ENCODE measurements at regions not wholly inside any gene's neighbourhood (a gene's known extent, or its start where the extent isn't known, plus 50 kb on each side); places are given as distances from the start of the nearest gene placed in this dataset.

DNA sequence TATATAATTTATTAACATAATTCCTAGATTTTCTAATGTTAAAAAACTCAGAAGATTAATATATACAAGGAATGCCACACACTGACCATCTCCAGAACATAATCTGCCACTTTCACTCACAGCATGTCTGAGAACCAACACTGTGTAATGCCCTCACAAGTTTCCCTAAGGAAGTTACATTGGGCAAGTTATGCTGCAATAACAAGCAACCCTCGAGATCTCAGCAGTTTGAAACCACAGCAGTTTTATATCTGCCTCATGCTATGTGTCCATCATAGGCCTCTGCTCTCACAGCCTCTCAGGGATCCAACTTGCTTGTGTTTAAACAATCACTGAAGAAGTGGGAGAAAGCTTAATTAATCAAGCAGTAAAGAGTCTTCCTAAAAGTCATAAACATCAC is 250.0 kb upstream of the SLC7A11 start:
- TF ChIP-seq RAD21 (IDR thresholded peaks at IDR 0.05; ENCODE audit: low read depth) (no peak), TCF12 (IDR thresholded peaks at IDR 0.05; ENCODE audit: low read depth) (no peak), EP300 (IDR thresholded peaks at IDR 0.05; ENCODE audit: borderline replicate concordance) (no peak), ZBTB7A (IDR thresholded peaks at IDR 0.05; ENCODE audit: low read depth) (no peak), TEAD4 (IDR thresholded peaks at IDR 0.05) (no peak), YY1 (IDR thresholded peaks at IDR 0.05; ENCODE audit: low read depth) (no peak), FOXM1 (IDR thresholded peaks at IDR 0.05; ENCODE audit: borderline replicate concordance, low read depth) (no peak), CEBPB (IDR thresholded peaks at IDR 0.05) (no peak), CREB1 (IDR thresholded peaks at IDR 0.05; ENCODE audit: low read depth) (no peak), USF1 (IDR thresholded peaks at IDR 0.05) (no peak), EGR1 (IDR thresholded peaks at IDR 0.05) (no peak), TAF1 (IDR thresholded peaks at IDR 0.05; ENCODE audit: low read depth) (no peak), MAX (IDR thresholded peaks at IDR 0.05) (no peak), NFIC (IDR thresholded peaks at IDR 0.05) (no peak)
- TF ChIP-seq, protein P1, sequence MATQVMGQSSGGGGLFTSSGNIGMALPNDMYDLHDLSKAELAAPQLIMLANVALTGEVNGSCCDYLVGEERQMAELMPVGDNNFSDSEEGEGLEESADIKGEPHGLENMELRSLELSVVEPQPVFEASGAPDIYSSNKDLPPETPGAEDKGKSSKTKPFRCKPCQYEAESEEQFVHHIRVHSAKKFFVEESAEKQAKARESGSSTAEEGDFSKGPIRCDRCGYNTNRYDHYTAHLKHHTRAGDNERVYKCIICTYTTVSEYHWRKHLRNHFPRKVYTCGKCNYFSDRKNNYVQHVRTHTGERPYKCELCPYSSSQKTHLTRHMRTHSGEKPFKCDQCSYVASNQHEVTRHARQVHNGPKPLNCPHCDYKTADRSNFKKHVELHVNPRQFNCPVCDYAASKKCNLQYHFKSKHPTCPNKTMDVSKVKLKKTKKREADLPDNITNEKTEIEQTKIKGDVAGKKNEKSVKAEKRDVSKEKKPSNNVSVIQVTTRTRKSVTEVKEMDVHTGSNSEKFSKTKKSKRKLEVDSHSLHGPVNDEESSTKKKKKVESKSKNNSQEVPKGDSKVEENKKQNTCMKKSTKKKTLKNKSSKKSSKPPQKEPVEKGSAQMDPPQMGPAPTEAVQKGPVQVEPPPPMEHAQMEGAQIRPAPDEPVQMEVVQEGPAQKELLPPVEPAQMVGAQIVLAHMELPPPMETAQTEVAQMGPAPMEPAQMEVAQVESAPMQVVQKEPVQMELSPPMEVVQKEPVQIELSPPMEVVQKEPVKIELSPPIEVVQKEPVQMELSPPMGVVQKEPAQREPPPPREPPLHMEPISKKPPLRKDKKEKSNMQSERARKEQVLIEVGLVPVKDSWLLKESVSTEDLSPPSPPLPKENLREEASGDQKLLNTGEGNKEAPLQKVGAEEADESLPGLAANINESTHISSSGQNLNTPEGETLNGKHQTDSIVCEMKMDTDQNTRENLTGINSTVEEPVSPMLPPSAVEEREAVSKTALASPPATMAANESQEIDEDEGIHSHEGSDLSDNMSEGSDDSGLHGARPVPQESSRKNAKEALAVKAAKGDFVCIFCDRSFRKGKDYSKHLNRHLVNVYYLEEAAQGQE (IDR thresholded peaks at IDR 0.05; ENCODE audit: low read depth) = no peak

DNA sequence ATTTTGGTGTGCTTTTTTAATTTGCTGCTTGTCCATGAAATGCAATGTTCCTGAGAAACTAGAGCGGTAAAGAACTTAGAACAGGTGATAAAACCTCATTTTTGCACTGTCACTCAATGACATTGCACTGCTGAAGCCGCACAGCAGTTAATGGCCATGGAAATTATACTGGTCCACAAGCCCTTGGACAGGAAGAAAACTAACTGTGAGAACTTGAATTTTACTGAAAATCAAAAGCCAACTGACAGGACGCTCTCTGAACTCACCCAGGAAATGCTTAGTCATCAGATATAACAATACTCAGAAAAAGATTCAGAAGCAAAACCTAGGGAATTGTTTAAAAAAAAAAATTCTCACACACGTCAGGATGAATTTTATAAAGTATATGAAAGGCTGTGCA is 246.4 kb upstream of the SLC7A11 start:
- TF ChIP-seq MAX (IDR thresholded peaks at IDR 0.05) = no peak
- TF ChIP-seq NFIC (IDR thresholded peaks at IDR 0.05) = no peak
- TF ChIP-seq EGR1 (IDR thresholded peaks at IDR 0.05) = no peak
- no peak for TF ChIP-seq ZBTB7A (IDR thresholded peaks at IDR 0.05; ENCODE audit: low read depth)
- TF ChIP-seq YY1 (IDR thresholded peaks at IDR 0.05; ENCODE audit: low read depth) = no peak
- TF ChIP-seq, protein P1 (IDR thresholded peaks at IDR 0.05; ENCODE audit: low read depth) = no peak
- no peak for TF ChIP-seq RAD21 (IDR thresholded peaks at IDR 0.05; ENCODE audit: low read depth)
- TF ChIP-seq TEAD4 (IDR thresholded peaks at IDR 0.05) = no peak
- TF ChIP-seq FOXM1 (IDR thresholded peaks at IDR 0.05; ENCODE audit: borderline replicate concordance, low read depth) = no peak
- TF ChIP-seq USF1 (IDR thresholded peaks at IDR 0.05) = no peak
- TF ChIP-seq CREB1 (IDR thresholded peaks at IDR 0.05; ENCODE audit: low read depth) = no peak
- TF ChIP-seq TCF12 (IDR thresholded peaks at IDR 0.05; ENCODE audit: low read depth) = no peak
- TF ChIP-seq EP300 (IDR thresholded peaks at IDR 0.05; ENCODE audit: borderline replicate concordance) = no peak

- TF ChIP-seq TAF1 (IDR thresholded peaks at IDR 0.05; ENCODE audit: low read depth) = no peak
- TF ChIP-seq TCF12 (IDR thresholded peaks at IDR 0.05; ENCODE audit: low read depth) = no peak
- TF ChIP-seq, protein P1 (IDR thresholded peaks at IDR 0.05; ENCODE audit: low read depth) = no peak
- no peak for TF ChIP-seq CREB1 (IDR thresholded peaks at IDR 0.05; ENCODE audit: low read depth)
- no peak for TF ChIP-seq YY1 (IDR thresholded peaks at IDR 0.05; ENCODE audit: low read depth)
- no peak for TF ChIP-seq CEBPB (IDR thresholded peaks at IDR 0.05)
- no peak for TF ChIP-seq FOXM1 (IDR thresholded peaks at IDR 0.05; ENCODE audit: borderline replicate concordance, low read depth)
- TF ChIP-seq ZBTB7A (IDR thresholded peaks at IDR 0.05; ENCODE audit: low read depth) = no peak
- TF ChIP-seq RAD21 (IDR thresholded peaks at IDR 0.05; ENCODE audit: low read depth) = no peak
- TF ChIP-seq USF1 (IDR thresholded peaks at IDR 0.05) = no peak
- TF ChIP-seq MAX (IDR thresholded peaks at IDR 0.05) = no peak
- TF ChIP-seq EGR1 (IDR thresholded peaks at IDR 0.05) = no peak
- TF ChIP-seq TEAD4 (IDR thresholded peaks at IDR 0.05) = no peak
- TF ChIP-seq EP300 (IDR thresholded peaks at IDR 0.05; ENCODE audit: borderline replicate concordance) = no peak
- TF ChIP-seq NFIC (IDR thresholded peaks at IDR 0.05) = no peak
Observed at GRCh38 chr4:138487670-138488069, 245.5 kb upstream of the SLC7A11 start.

DNA sequence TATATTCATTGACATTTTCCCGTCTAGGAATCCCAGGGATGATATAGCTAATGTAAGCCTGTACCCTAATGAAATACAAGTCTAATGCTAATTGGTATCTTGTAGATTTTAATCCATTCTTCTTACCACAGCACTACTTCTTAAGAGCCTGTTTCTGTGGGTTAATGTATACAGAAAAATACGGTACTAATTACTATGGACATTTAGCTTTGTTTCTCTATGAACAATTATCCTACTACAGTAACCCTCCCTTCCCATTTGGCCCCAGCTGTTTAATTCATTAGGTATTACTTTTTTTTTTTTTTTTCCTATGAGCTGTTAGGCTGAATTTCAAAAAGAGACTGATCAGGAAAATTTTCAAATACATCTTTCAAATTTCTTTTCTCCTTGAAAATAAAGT is 245.1 kb upstream of the SLC7A11 start:
- TF ChIP-seq ZBTB7A (IDR thresholded peaks at IDR 0.05; ENCODE audit: low read depth) (no peak), EP300 (IDR thresholded peaks at IDR 0.05; ENCODE audit: borderline replicate concordance) (no peak), YY1 (IDR thresholded peaks at IDR 0.05; ENCODE audit: low read depth) (no peak), MAX (IDR thresholded peaks at IDR 0.05) (no peak), NFIC (IDR thresholded peaks at IDR 0.05) (no peak), TEAD4 (IDR thresholded peaks at IDR 0.05) (no peak), RAD21 (IDR thresholded peaks at IDR 0.05; ENCODE audit: low read depth) (no peak), CREB1 (IDR thresholded peaks at IDR 0.05; ENCODE audit: low read depth) (no peak), FOXM1 (IDR thresholded peaks at IDR 0.05; ENCODE audit: borderline replicate concordance, low read depth) (no peak), CEBPB (IDR thresholded peaks at IDR 0.05) (no peak), TCF12 (IDR thresholded peaks at IDR 0.05; ENCODE audit: low read depth) (no peak), TAF1 (IDR thresholded peaks at IDR 0.05; ENCODE audit: low read depth) (no peak), USF1 (IDR thresholded peaks at IDR 0.05) (no peak), EGR1 (IDR thresholded peaks at IDR 0.05) (no peak)
- TF ChIP-seq, protein P1 (IDR thresholded peaks at IDR 0.05; ENCODE audit: low read depth) = no peak

Data from Ishikawa (cell line).